ENCODE measurements at regions not wholly inside any gene's neighbourhood (a gene's known extent, or its start where the extent isn't known, plus 50 kb on each side); places are given as distances from the start of the nearest gene placed in this dataset.

DNA sequence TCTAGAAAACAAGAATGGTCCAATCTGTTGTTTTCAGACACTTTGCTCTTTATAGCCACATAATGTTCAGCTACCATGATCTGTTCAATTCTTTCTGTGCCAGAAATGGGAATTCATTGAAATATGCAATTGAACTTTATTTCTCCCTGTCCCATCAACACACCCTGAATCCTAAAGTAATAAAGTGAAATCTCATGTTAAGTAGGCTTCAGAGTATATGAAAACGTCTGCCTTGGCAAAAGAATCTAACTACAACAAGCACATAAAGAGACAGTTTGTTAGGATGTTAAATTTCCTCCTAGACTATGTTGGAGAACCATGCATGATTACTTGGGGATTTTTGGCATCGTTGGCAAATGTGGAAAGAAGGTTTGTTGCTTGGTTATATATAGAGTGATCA is 722.7 kb downstream of the XPNPEP1 start:
- DNase-seq (ENCODE audit: low read depth) = no peak
- no peak overlapping the region for H3K4me3 ChIP-seq (ENCODE audit: control insufficient read depth, low read depth, low read length)
- TF ChIP-seq, protein P1, sequence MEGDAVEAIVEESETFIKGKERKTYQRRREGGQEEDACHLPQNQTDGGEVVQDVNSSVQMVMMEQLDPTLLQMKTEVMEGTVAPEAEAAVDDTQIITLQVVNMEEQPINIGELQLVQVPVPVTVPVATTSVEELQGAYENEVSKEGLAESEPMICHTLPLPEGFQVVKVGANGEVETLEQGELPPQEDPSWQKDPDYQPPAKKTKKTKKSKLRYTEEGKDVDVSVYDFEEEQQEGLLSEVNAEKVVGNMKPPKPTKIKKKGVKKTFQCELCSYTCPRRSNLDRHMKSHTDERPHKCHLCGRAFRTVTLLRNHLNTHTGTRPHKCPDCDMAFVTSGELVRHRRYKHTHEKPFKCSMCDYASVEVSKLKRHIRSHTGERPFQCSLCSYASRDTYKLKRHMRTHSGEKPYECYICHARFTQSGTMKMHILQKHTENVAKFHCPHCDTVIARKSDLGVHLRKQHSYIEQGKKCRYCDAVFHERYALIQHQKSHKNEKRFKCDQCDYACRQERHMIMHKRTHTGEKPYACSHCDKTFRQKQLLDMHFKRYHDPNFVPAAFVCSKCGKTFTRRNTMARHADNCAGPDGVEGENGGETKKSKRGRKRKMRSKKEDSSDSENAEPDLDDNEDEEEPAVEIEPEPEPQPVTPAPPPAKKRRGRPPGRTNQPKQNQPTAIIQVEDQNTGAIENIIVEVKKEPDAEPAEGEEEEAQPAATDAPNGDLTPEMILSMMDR (conservative IDR thresholded peaks at IDR 0.05; ENCODE audit: control insufficient read depth, insufficient read depth, low read depth, low read length) = no peak

DNA sequence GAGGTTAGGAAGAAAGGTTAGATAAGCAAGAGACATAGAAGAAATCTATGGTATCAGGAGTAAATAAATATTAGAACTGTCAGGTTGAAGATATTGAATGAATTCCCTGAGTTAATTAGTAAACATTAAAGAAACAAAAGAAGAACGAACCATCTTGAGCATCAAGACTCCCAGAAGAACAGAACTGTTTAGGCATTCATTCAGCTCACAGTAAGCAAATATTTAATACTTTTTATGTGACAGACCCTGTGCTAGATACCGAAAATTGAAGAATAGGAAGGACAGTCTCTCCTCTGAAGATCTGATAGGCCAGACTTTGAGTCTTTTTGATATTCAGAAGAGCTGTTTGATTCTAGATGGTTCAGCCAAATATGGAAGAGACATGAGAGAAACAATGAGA is 731.5 kb downstream of the XPNPEP1 start:
- H3K4me3 ChIP-seq (ENCODE audit: control insufficient read depth, low read depth, low read length) = no peak overlapping the region
- DNase-seq (ENCODE audit: low read depth) = no peak
- TF ChIP-seq, protein P1 (conservative IDR thresholded peaks at IDR 0.05; ENCODE audit: control insufficient read depth, insufficient read depth, low read depth, low read length) = no peak

DNA sequence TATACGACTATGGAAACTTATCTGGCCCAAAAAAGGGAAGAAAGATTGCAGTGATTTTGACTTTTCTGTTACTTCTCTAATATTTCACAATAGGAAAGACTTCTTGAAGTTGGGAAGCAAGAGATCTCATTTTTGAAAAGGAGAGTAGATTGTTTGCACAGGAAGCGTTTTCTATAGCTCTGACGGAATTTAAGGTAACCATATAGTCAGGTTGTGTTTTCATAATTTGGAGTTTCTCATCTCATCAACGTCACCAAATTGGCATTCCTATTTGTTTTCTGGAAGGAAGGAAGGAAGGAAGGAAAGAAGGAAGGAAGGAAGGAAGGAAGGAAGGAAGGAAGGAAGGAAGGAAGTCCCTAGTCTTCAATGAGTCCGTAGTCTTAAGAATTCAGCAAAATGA is 732.0 kb downstream of the XPNPEP1 start:
- TF ChIP-seq, protein P1 (conservative IDR thresholded peaks at IDR 0.05; ENCODE audit: control insufficient read depth, insufficient read depth, low read depth, low read length) = no peak
- no peak for DNase-seq (ENCODE audit: low read depth)
- no peak overlapping the region for H3K4me3 ChIP-seq (ENCODE audit: control insufficient read depth, low read depth, low read length)

DNA sequence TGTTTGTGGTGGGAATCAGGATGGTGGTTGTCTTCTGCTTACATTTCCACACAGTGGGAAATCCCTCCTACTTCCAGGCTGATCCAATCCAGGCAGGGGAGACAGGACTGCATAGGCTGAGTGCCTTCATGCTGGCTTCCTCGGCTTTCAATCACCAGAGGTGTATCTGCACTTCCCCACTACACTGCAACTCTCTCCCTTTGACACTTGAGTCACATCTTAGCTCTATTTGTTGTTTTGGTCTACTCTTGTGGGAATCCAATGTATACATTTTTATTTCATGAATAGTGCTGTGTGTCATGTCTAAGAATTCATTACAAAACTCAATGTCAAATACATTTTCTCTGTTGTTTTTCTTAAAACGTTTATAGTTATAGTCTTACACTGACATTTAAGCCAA is 735.6 kb downstream of the XPNPEP1 start:
- TF ChIP-seq, protein P1 (conservative IDR thresholded peaks at IDR 0.05; ENCODE audit: control insufficient read depth, insufficient read depth, low read depth, low read length) = no peak
- no peak overlapping the region for H3K4me3 ChIP-seq (ENCODE audit: control insufficient read depth, low read depth, low read length)
- DNase-seq (ENCODE audit: low read depth) = peak; percentile 2

DNA sequence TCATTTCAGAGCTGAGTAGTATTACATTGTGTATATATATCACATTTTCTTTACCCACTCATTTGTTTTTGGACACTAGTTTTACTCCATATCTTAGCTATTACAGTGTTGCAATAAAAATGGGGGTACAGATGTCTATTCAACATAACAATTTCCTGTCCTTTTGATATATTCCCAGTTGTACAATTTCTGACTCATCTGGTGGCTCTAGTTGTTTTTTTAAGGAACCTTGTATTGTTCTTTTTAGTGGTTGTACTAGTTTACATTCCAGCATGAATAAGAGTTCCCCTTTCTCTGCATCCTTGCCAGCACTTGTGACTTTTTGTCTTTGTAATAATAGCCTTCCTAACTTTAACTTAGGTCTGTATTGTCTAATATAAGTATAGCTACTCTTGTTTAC is 739.9 kb downstream of the XPNPEP1 start:
- H3K4me3 ChIP-seq (ENCODE audit: control insufficient read depth, low read depth, low read length) = no peak overlapping the region
- peak; percentile 5 for DNase-seq (ENCODE audit: low read depth)
- TF ChIP-seq, protein P1 (conservative IDR thresholded peaks at IDR 0.05; ENCODE audit: control insufficient read depth, insufficient read depth, low read depth, low read length) = no peak

DNA sequence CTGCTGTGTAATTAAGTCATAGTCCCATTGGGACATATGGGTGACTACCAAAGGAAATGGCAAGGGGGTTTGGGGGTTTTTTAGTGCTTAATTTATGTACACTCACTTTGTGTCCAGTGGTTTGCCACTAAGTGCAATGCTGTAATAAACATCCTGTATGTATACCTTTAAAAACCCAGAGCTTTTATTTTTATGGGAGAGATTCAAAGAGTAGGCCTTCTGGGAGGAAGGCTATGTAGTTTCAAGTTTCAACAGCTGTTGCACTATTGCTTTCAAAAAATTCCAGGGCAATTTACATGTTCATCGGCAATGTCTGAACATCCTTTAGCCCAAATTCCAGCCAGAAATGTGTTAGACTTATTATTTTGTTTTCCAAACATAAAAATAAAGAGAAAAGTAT is 744.7 kb downstream of the XPNPEP1 start:
- H3K4me3 ChIP-seq (ENCODE audit: control insufficient read depth, low read depth, low read length) = no peak overlapping the region
- no peak for DNase-seq (ENCODE audit: low read depth)
- TF ChIP-seq, protein P1 (conservative IDR thresholded peaks at IDR 0.05; ENCODE audit: control insufficient read depth, insufficient read depth, low read depth, low read length) = no peak

DNA sequence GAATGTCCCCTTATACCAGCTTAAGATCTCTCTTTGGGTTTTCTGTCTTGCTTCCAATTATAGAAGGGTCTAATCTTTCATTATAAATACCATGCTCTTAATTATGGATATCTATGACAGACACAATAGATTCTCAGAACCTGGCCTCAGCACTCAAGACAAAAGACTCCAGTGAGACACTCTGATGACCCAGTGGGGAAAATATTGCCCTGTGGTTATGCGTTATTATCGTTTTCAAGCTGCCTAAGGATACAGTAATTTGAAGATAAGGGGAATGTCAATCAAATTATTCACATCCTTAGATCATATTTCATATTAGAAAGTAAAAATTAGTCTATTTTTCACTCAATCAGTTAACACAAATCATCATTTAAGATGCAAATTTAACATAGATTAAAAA is 748.8 kb downstream of the XPNPEP1 start:
- TF ChIP-seq, protein P1 (conservative IDR thresholded peaks at IDR 0.05; ENCODE audit: control insufficient read depth, insufficient read depth, low read depth, low read length) = no peak
- no peak overlapping the region for H3K4me3 ChIP-seq (ENCODE audit: control insufficient read depth, low read depth, low read length)
- DNase-seq (ENCODE audit: low read depth) = no peak

Measured in fibroblast of mammary gland (primary cell).